IPS-NIHi7 (cell line): ENCODE measurements at regions not wholly inside any gene's neighbourhood (a gene's known extent, or its start where the extent isn't known, plus 50 kb on each side); places are given as distances from the start of the nearest gene placed in this dataset.

Experiments used
- DNase-seq: peaks from one replicate; pipeline ENCODE4 v3.0.0; 2012; ENCODE audit warnings: mixed read lengths; ENCODE audit errors: extremely low spot score

- DNase-seq, result no peak
Measured at GRCh38 chr17:77378318-77379064, 237.7 kb downstream of the SEC14L1 start.

- DNase-seq, result no peak
Measured at GRCh38 chr17:77379065-77379428, 238.3 kb downstream of the SEC14L1 start.

- no peak for DNase-seq
Measured at GRCh38 chr17:77379832-77380231, 239.1 kb downstream of the SEC14L1 start.

- no peak for DNase-seq
Measured at GRCh38 chr17:77380395-77381184, 239.8 kb downstream of the SEC14L1 start.

GRCh38 chr17:77381185-77381700, 240.5 kb downstream of the SEC14L1 start:
- DNase-seq, result no peak

- DNase-seq, result no peak
Measured at GRCh38 chr17:77381731-77382130, 241.0 kb downstream of the SEC14L1 start.

- peak; percentile 43 for DNase-seq
Measured at GRCh38 chr17:77382356-77382911, 241.7 kb downstream of the SEC14L1 start.

GRCh38 chr17:77382966-77383612, 242.3 kb downstream of the SEC14L1 start:
- DNase-seq, result no peak

GRCh38 chr17:77383613-77384608, 243.1 kb downstream of the SEC14L1 start:
- no peak for DNase-seq

- DNase-seq, result no peak
Measured at GRCh38 chr17:77385750-77386501, 245.2 kb downstream of the SEC14L1 start.

- DNase-seq, result no peak
Measured at GRCh38 chr17:77386502-77387192, 245.9 kb downstream of the SEC14L1 start.

GRCh38 chr17:77387891-77388290, 247.1 kb downstream of the SEC14L1 start:
- DNase-seq, result no peak

GRCh38 chr17:77388384-77389306, 247.9 kb downstream of the SEC14L1 start:
- no peak for DNase-seq

- no peak for DNase-seq
Measured at GRCh38 chr17:77390870-77391269, 250.1 kb downstream of the SEC14L1 start.

GRCh38 chr17:77391668-77392375, 251.1 kb downstream of the SEC14L1 start:
- DNase-seq, result peak; percentile 68

- DNase-seq, result peak; percentile 88
Measured at GRCh38 chr17:77392376-77393273, 251.9 kb downstream of the SEC14L1 start.

GRCh38 chr17:77393274-77393600, 252.5 kb downstream of the SEC14L1 start:
- DNase-seq, result no peak
